ENCODE measurements at regions not wholly inside any gene's neighbourhood (a gene's known extent, or its start where the extent isn't known, plus 50 kb on each side); places are given as distances from the start of the nearest gene placed in this dataset.
"Not testable (repeated sequence)": the region's sequence is repeated elsewhere in the genome, so short reads cannot be mapped to it uniquely, and the experiment has no call there.

DNA sequence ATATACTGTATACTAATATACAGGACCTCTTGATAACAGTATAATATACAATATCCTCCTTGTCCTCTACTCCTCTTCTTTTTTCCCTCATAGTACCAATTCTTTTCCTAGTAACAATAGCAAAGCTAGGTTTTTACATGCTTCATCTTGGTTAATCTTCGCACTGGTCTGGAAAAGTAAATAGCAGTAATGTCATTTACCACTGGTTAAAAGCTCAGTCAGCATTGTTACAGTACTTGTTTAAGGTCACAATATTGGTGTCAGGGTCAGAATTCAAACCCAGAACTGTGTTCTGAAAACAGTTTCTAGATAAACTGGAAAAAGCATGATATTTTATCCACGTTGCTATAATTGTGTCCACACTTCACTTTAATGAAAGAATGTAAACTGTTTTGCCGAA, 692.4 kb upstream of the CDH6 start:
- Histone ChIP-seq H3K4me3 (replicated peaks; ENCODE audit: low read depth, low read length) (no peak overlapping the region), H3K27me3 (replicated peaks; ENCODE audit: control insufficient read depth, insufficient read depth, low read length) (no peaks in the 10 kb centered on the region), H3K36me3 (ENCODE audit: control insufficient read depth, insufficient read depth, low read length) (no peaks in the 10 kb centered on the region)
- no peak for DNase-seq (ENCODE audit: extremely low read depth, insufficient read length)
- TF ChIP-seq CTCF (IDR thresholded peaks at IDR 0.05; ENCODE audit: insufficient read depth, low read length, poor library complexity, severe bottlenecking), result no peak

DNA sequence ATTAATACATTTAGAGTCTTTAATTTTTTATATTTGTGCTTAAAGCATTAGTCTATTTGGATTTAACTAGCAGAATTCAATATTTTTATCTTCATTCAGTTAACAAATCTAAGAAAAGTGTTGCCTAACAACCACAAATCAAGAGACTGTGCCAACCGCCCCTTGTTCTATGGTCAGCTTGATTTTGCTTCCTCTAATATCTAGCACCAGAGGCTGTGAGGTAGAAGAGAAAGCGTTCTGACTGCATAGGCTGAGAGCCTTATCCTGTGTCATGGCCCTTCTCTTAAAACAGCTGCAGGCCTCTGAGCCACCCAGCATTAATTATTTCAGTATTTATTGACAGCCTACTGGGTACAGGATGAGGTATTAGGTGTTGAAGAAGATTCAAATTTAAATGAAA, 693.0 kb upstream of the CDH6 start:
- H3K36me3 ChIP-seq (ENCODE audit: control insufficient read depth, insufficient read depth, low read length), result no peaks in the 10 kb centered on the region
- no peak for DNase-seq (ENCODE audit: extremely low read depth, insufficient read length)
- no peak for TF ChIP-seq CTCF (IDR thresholded peaks at IDR 0.05; ENCODE audit: insufficient read depth, low read length, poor library complexity, severe bottlenecking)

DNA sequence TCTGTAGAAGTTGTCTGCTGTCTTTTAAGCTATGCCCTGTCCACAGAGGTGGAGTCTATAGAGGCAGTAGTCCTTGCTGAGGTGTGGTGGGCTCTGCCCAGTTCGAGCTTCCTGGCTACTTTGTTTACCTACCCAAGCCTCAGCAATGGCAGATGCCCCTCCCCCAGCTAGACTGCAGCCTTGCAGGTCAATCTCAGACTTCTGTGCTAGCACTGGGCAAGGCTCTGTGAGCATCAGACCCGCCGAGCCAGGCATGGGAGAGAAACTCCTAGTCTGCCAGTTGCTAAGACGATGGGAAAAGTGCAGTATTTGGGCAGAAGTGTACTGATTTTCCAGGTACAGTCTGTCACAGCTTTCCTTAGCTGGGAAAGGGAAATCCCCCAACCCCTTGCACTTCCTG, 694.1 kb upstream of the CDH6 start:
- Histone ChIP-seq H3K4me3 (replicated peaks; ENCODE audit: low read depth, low read length) (no peak overlapping the region), H3K27me3 (replicated peaks; ENCODE audit: control insufficient read depth, insufficient read depth, low read length) (no peaks in the 10 kb centered on the region), H3K36me3 (ENCODE audit: control insufficient read depth, insufficient read depth, low read length) (no peaks in the 10 kb centered on the region)
- no peak for TF ChIP-seq CTCF (IDR thresholded peaks at IDR 0.05; ENCODE audit: insufficient read depth, low read length, poor library complexity, severe bottlenecking)
- no peak for DNase-seq (ENCODE audit: extremely low read depth, insufficient read length)

More for the DNA sequence above, 693.0 kb upstream of the CDH6 start:
- Histone ChIP-seq H3K4me3 (replicated peaks; ENCODE audit: low read depth, low read length) (no peak overlapping the region), H3K27me3 (replicated peaks; ENCODE audit: control insufficient read depth, insufficient read depth, low read length) (no peaks in the 10 kb centered on the region)

DNA sequence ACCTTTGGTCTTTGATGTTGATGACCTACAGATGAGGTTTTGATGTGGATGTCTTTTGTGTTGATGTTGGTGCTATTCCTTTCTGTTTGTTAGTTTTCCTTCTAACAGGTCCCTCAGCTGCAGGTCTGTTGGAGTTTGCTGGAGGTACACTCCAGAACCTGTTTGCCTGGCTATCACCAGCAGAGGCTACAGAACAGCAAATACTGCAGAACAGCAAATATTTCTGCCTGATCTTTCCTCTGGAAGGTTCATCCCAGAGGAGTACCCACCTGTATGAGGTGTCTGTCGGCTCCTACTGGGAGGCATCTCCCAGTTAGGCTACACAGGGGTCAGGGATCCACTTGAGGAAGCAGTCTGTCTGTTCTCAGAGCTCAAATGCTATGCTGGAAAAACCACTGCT, 694.5 kb upstream of the CDH6 start:
- no peaks in the 10 kb centered on the region for H3K27me3 ChIP-seq (replicated peaks; ENCODE audit: control insufficient read depth, insufficient read depth, low read length)

DNA sequence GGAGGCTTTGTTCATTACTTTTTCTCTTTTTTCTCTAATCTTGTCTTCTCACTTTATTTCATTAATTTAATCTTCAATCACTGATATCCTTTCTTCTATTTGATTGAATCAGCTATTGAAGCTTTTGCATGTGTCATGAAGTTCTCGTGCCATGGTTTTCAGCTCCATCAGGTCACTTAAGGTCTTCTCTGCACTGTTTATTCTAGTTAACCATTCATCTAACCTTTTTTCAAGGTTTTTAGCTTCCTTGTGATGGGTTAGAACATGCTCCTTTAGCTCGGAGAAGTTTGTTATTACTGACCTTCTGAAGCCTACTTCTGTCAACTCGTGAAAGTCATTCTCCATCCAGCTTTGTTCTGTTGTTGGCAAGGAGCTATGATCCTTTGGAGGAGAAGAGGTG, 695.0 kb upstream of the CDH6 start:
- H3K36me3 ChIP-seq (ENCODE audit: control insufficient read depth, insufficient read depth, low read length); H3K27me3 ChIP-seq (replicated peaks; ENCODE audit: control insufficient read depth, insufficient read depth, low read length); H3K4me3 ChIP-seq (replicated peaks; ENCODE audit: low read depth, low read length); DNase-seq (ENCODE audit: extremely low read depth, insufficient read length): not testable (repeated sequence)

More for the DNA sequence above, 694.5 kb upstream of the CDH6 start:
- H3K4me3 ChIP-seq (replicated peaks; ENCODE audit: low read depth, low read length), result no peak overlapping the region
- no peaks in the 10 kb centered on the region for H3K36me3 ChIP-seq (ENCODE audit: control insufficient read depth, insufficient read depth, low read length)
- no peak for TF ChIP-seq CTCF (IDR thresholded peaks at IDR 0.05; ENCODE audit: insufficient read depth, low read length, poor library complexity, severe bottlenecking)
- no peak for DNase-seq (ENCODE audit: extremely low read depth, insufficient read length)

- H3K4me3 ChIP-seq (replicated peaks; ENCODE audit: low read depth, low read length); H3K36me3 ChIP-seq (ENCODE audit: control insufficient read depth, insufficient read depth, low read length); DNase-seq (ENCODE audit: extremely low read depth, insufficient read length); H3K27me3 ChIP-seq (replicated peaks; ENCODE audit: control insufficient read depth, insufficient read depth, low read length): not testable (repeated sequence)
Observed at GRCh38 chr5:30494113-30494512, 699.4 kb upstream of the CDH6 start.

DNA sequence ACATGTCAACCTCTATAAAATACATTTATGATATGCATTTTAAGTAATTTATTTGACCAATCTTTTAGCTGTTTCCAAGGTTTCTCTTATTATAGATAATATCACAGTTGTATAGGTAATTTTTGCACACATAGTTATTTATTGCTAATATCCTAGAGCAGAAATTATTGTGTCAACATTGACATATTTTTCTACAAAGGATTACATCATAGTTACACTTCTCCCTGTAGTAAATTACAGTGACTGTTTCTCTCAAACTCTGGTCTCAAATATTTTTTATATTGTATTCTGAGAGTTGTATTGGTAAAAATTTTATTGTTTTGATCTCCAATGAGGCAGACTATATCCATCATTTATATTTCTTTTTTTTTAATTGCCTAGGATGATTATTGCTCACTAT, 714.4 kb upstream of the CDH6 start:
- Histone ChIP-seq H3K36me3 (ENCODE audit: control insufficient read depth, insufficient read depth, low read length) (no peaks in the 10 kb centered on the region), H3K4me3 (replicated peaks; ENCODE audit: low read depth, low read length) (no peak overlapping the region), H3K27me3 (replicated peaks; ENCODE audit: control insufficient read depth, insufficient read depth, low read length) (no peaks in the 10 kb centered on the region)
- no peak for TF ChIP-seq CTCF (IDR thresholded peaks at IDR 0.05; ENCODE audit: insufficient read depth, low read length, poor library complexity, severe bottlenecking)
- no peak for DNase-seq (ENCODE audit: extremely low read depth, insufficient read length)

All from GM06990 (cell line).